Aorta (tissue), 5 donors: ENCODE measurements at regions not wholly inside any gene's neighbourhood (a gene's known extent, or its start where the extent isn't known, plus 50 kb on each side); places are given as distances from the start of the nearest gene placed in this dataset.
"Not testable (repeated sequence)": the region's sequence is repeated elsewhere in the genome, so short reads cannot be mapped to it uniquely, and the experiment has no call there.

Experiments used
- ATAC-seq: fragments of 200-7000 bp; cut with Tn5 transposase; one replicate; pipeline ENCODE4 v1.9.1; 2022; ENCODE audit warnings: moderate library complexity; ENCODE audit not compliant: low FRiP score
- DNase-seq, 2 donors: peaks; one replicate each; pipeline ENCODE4 v3.0.0-alpha.2; 2020
- H3K27ac ChIP-seq, 2 donors: one replicate each; pipeline ENCODE4 v1.5.1; 2013; ENCODE audit warnings: low read length in 2 of 2, mild to moderate bottlenecking in 2 of 2, moderate library complexity in 2 of 2, control low read depth in 1 of 2, inconsistent platforms in 1 of 2, low read depth in 1 of 2
- H3K27me3 ChIP-seq, 2 donors: one replicate each; pipeline ENCODE4 v1.6.1; 2013; ENCODE audit warnings: control low read depth in 1 of 2, low read length in 1 of 2, mild to moderate bottlenecking in 1 of 2, moderate library complexity in 1 of 2; ENCODE audit not compliant: insufficient read depth in 2 of 2, control insufficient read depth in 1 of 2
- H3K36me3 ChIP-seq, 2 donors: one replicate each; pipeline ENCODE4 v1.6.1; 2013; ENCODE audit warnings: control low read depth in 1 of 2, low read length in 1 of 2, mild to moderate bottlenecking in 1 of 2; ENCODE audit not compliant: insufficient read depth in 2 of 2, control insufficient read depth in 1 of 2
- H3K4me1 ChIP-seq, 2 donors: one replicate each; pipeline ENCODE4 v1.6.1; 2013; ENCODE audit warnings: low read length in 2 of 2, control low read depth in 1 of 2, mild to moderate bottlenecking in 1 of 2, moderate library complexity in 1 of 2; ENCODE audit not compliant: insufficient read depth in 2 of 2, control insufficient read depth in 1 of 2
- H3K4me3 ChIP-seq, 2 donors: one replicate each; pipeline ENCODE4 v1.5.1; 2013; ENCODE audit warnings: low read length in 2 of 2, control low read depth in 1 of 2, mild to moderate bottlenecking in 1 of 2
- H3K9me3 ChIP-seq: one replicate; pipeline ENCODE4 v1.6.1; 2013; ENCODE audit warnings: mild to moderate bottlenecking, low read length; ENCODE audit not compliant: control insufficient read depth
- WGBS, 2 donors: extraction: QIAGEN DNeasy Blood & Tissue Kit; methylation state at CpG; one replicate each; pipeline ENCODE4 v1.1.7; 2013; 5-methylcytosine and 5-hydroxymethylcytosine counted together
- intact Hi-C, 2 donors: fragments of 100-400 bp; cut with DNase I; formaldehyde crosslinking; loops; one replicate each; pipeline versions ENCODE4 v1.14.2 to v1.15.0; 2022
- donor health status: healthy with polysubstance abuse.
- donor health status: Bipolar disorder and iron deficiency.
- donor health status: DM: no; HTN: no; CAD: no.
- donor health status: DM: no; HTN: no; CAD: no.
- donor health status: DM: yes; HTN: yes; CAD: no.

DNA sequence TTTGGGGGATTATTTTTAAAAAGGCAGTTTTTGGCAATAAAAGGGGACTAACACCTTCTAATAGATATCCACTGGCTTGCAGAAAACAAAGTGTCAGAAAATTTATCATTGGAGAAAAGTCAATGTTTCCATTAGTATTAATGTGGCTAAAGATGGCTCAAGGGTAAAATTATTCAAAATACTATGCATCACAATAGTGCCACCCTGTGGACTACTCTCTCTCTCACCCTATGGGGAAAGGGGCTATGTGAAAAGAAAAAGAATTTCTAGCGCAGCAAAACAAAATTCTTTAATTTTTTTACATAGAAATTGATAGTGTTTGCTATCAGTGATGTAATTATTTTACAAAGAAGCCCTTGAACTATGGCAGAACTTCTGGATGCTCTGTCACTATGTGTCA, 856.5 kb downstream of the KCNJ18 start:
- H3K9me3 ChIP-seq, H3K4me3 ChIP-seq, H3K27ac ChIP-seq, intact Hi-C loops, H3K27me3 ChIP-seq, DNase-seq, ATAC-seq, H3K36me3 ChIP-seq, H3K4me1 ChIP-seq: not testable (repeated sequence)
- WGBS, 2 donors, result 34 to 56% methylated on average over 1 of the region's 1 CpG

- DNase-seq, H3K27ac ChIP-seq, H3K36me3 ChIP-seq, ATAC-seq, H3K27me3 ChIP-seq, H3K4me3 ChIP-seq, H3K4me1 ChIP-seq, intact Hi-C loops, H3K9me3 ChIP-seq: not testable (repeated sequence)
- 72 to 74% methylated on average over 20 to 23 of the region's 23 CpGs for WGBS, 2 donors
Measured at GRCh38 chr17:22551695-22552415, 859.5 kb downstream of the KCNJ18 start.

GRCh38 chr17:22569459-22570143, 877.3 kb downstream of the KCNJ18 start:
- H3K4me1 ChIP-seq, result no peaks in the 10 kb centered on the region
- no peaks in the 10 kb centered on the region for H3K27me3 ChIP-seq
- intact Hi-C loops, result no loop called here
- 86% methylated on average over 21 of the region's 21 CpGs for WGBS, 2 donors
- no peaks in the 10 kb centered on the region for H3K9me3 ChIP-seq
- no peaks in the 10 kb centered on the region for H3K36me3 ChIP-seq
- H3K4me3 ChIP-seq, result no peak overlapping the region
- ATAC-seq (no peak), DNase-seq (no peak)
- no peak overlapping the region for H3K27ac ChIP-seq

DNA sequence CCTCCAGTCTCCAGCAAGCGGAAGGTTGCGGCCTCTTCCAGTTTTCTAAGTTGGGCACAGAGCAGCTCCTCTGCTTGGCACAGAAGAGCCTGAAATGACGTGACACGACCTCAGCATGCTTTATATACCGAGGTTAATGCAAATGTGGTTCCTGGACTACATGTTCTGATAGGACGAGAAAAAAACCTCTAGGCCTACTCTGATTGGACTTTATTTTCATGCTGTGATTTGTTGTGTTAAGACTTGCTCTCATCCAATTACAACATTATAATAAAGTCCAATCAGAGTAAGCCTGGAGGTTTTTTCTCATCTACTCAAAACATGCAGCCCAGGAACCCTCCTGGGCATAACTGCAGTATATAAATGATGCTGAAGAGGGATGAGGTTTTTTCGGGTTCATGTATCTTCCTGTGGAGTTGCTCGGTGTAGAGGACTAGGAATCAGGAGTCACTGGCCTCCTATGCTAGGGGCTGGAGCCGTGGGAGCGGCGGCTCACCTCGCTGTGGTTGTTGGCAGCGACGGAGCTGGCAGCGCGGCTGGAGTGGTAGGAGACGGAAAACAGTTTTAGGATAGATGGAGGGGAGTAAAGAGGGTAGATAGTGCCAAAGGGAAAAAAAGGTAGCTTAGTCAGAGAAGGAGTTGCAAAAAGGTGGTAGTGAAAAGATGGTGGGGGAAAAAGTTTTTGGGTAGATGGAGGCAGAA, 878.0 kb downstream of the KCNJ18 start:
- H3K27me3 ChIP-seq, result no peaks in the 10 kb centered on the region
- intact Hi-C loops, result no loop called here
- DNase-seq (no peak), ATAC-seq (no peak)
- no peak overlapping the region for H3K27ac ChIP-seq
- H3K4me3 ChIP-seq, result no peak overlapping the region
- 71 to 74% methylated on average over 17 of the region's 17 CpGs for WGBS, 2 donors
- H3K9me3 ChIP-seq, result no peaks in the 10 kb centered on the region
- no peaks in the 10 kb centered on the region for H3K36me3 ChIP-seq
- no peaks in the 10 kb centered on the region for H3K4me1 ChIP-seq

DNA sequence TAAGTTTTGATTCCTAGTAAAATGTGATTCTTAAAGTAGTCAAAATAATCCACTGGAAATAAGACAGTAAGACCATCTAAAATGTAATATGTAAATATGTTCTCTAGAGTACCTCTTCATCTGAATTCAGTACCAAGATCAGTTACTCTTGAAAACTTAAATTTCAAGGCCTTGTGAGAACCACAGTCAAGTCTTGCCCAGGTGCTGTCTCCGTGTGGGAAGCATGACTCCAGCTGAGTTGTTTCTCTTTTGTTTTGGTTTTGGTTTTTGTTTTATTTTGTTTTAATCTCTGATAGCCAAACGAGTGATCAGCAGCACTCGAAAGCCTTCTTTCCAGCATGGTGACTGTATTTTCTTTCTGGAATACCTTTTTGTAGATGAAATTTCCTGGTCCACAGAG, 907.0 kb downstream of the KCNJ18 start:
- H3K27ac ChIP-seq, result no peak overlapping the region
- H3K36me3 ChIP-seq, result no peaks in the 10 kb centered on the region
- H3K9me3 ChIP-seq, result no peaks in the 10 kb centered on the region
- ATAC-seq (no peak), DNase-seq (no peak)
- no peaks in the 10 kb centered on the region for H3K4me1 ChIP-seq
- H3K27me3 ChIP-seq, result no peaks in the 10 kb centered on the region
- intact Hi-C loops, result no loop called here
- no peak overlapping the region for H3K4me3 ChIP-seq
- 51 to 54% methylated on average over 3 of the region's 3 CpGs for WGBS, 2 donors

DNA sequence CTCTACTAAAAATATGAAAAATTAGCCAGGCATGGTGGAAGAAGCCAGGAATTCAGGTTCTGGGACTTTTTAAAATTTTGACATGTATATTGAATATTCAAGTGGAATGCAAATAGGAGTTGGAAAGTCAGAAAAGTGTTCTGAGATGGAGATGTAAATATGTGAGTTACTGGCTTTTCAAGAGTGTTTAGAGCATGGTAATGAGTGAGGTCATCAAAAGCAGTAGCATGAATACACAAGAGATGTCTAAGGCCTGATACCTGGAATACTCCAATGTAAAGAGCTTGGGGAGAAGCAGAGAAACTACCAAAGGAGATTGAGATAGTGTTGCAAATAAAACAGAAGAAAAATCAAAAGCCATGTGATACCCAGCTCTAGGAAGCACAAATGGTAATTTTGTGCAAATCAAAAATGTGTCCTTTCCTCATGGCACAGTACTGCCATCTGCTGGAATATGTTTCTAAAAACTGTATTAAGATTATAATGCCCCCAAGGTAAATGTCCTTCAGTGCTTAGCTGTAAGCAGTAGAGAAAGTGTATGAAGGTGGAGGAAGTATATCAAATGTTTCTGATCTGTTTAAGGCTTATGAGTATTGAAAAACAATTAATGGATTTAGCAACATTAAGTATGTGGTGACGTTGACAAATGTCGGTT, 908.4 kb downstream of the KCNJ18 start:
- Histone ChIP-seq H3K4me3 (no peak overlapping the region), H3K27ac (no peak overlapping the region), H3K36me3 (no peaks in the 10 kb centered on the region), H3K27me3 (no peaks in the 10 kb centered on the region), H3K9me3 (no peaks in the 10 kb centered on the region), H3K4me1 (no peaks in the 10 kb centered on the region)
- ATAC-seq (no peak), DNase-seq (no peak)
- intact Hi-C loops, result no loop called here
- WGBS, 2 donors, result 41 to 42% methylated on average over 2 of the region's 2 CpGs
